ENCODE measurements at regions not wholly inside any gene's neighbourhood (a gene's known extent, or its start where the extent isn't known, plus 50 kb on each side); places are given as distances from the start of the nearest gene placed in this dataset.
"Not testable (repeated sequence)": the region's sequence is repeated elsewhere in the genome, so short reads cannot be mapped to it uniquely, and the experiment has no call there.

DNA sequence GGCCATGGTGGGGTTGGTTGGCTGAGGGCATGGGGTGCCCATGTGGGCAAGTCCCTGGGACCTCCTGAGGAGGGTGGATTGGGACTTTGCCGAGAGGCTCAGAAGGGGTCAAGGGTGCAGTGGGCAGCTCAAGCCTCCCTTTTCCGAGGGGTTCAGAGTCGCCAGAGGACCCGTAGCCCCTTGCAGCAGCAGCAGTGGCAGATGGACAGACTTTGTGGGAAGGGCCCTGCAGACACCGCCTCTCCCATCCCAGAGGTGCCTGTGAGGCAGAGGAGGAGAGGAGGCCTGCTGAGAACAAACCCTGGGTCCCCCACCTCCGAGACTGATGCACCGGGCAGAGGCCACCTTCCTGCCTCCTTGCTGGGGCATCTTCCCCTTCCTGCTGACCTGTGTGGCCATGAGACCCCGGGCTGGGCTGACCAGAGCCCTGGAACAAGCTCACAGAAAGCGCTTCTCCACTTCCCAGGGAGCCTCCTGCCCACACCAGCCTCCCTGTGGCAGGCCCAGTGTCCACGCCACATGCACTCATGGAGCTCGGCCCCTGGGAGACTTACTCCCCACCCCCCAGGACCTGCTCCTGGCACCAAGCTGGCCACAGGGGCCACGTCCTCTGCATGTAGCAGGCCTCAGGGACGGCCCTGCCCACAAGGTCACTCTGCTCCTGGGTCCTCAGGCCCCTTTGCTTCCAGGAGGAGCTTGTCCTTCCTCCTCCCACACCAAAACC, 116.8 kb downstream of the NPIPB11 start:
- not testable (repeated sequence) for TF ChIP-seq POLR2AphosphoS5 (IDR thresholded peaks at IDR 0.05; ENCODE audit: borderline replicate concordance, low read depth, low read length); EZH2 (IDR thresholded peaks at IDR 0.05); FOXP2 (optimal IDR thresholded peaks at IDR 0.05; ENCODE audit: control extremely low read depth, extremely low read length, insufficient read depth)
